ENCODE measurements at regions not wholly inside any gene's neighbourhood (a gene's known extent, or its start where the extent isn't known, plus 50 kb on each side); places are given as distances from the start of the nearest gene placed in this dataset.

GRCh38 chr6:138681627-138682026 is 91.9 kb upstream of the CCDC28A start:
- no peaks in the 10 kb centered on the region; a peak in 1 of 4 replicates for H3K36me3 ChIP-seq (ENCODE audit: control insufficient read depth in 2 of 2, insufficient read depth in 2 of 2, low read length in 1 of 2)
- ATAC-seq (no peak), DNase-seq (ENCODE audit: low read depth, low spot score) (no peak), FAIRE-seq (no peak)
- no peak overlapping the region for H2AFZ ChIP-seq (ENCODE audit: control insufficient read depth, low read depth, low read length)
- H3K9me3 ChIP-seq (replicated peaks; ENCODE audit: control insufficient read depth, insufficient read depth, low read length): no peaks in the 10 kb centered on the region
- H3K4me2 ChIP-seq (ENCODE audit: control insufficient read depth, insufficient read depth): no peak overlapping the region
- no peaks in the 10 kb centered on the region for H3K79me2 ChIP-seq (ENCODE audit: control insufficient read depth, insufficient read depth, low read length)
- no peak overlapping the region for H3K27ac ChIP-seq (ENCODE audit: control insufficient read depth, insufficient read depth)
- RAD21 ChIA-PET (ENCODE audit: unreplicated experiment): no interaction called here
- no peaks in the 10 kb centered on the region for H4K20me1 ChIP-seq (ENCODE audit: control insufficient read depth, insufficient read depth)
- no peak for TF ChIP-seq NFXL1 (IDR thresholded peaks at IDR 0.05; ENCODE audit: borderline replicate concordance)
- no peak for TF ChIP-seq LARP7 (IDR thresholded peaks at IDR 0.05)
- no peak for TF ChIP-seq IKZF1 (conservative IDR thresholded peaks at IDR 0.05)
- TF ChIP-seq ESRRA (IDR thresholded peaks at IDR 0.05; ENCODE audit: low read length): no peak
- TF ChIP-seq GATAD2B (conservative IDR thresholded peaks at IDR 0.05; ENCODE audit: low read depth): no peak
- TF ChIP-seq ZNF687 (IDR thresholded peaks at IDR 0.05): no peak
- no peak for TF ChIP-seq STAT1 (conservative IDR thresholded peaks at IDR 0.05)
- no peak for TF ChIP-seq CUX1 (IDR thresholded peaks at IDR 0.05; ENCODE audit: insufficient replicate concordance, low read depth, low read length)
- no peak for TF ChIP-seq SPI1 (IDR thresholded peaks at IDR 0.05; ENCODE audit: borderline replicate concordance, insufficient read depth, low read depth, low read length)
- TF ChIP-seq ZNF384 (IDR thresholded peaks at IDR 0.05; ENCODE audit: borderline replicate concordance, low read depth, low read length): no peak
- no peak for TF ChIP-seq BRCA1 (IDR thresholded peaks at IDR 0.05; ENCODE audit: low read depth, low read length)
- TF ChIP-seq SMC3 (IDR thresholded peaks at IDR 0.05; ENCODE audit: borderline replicate concordance, low read length): no peak
- TF ChIP-seq WRNIP1 (IDR thresholded peaks at IDR 0.05; ENCODE audit: borderline replicate concordance, low read depth, low read length): no peak
- TF ChIP-seq NRF1 (conservative IDR thresholded peaks at IDR 0.05; ENCODE audit: low read depth, low read length): no peak
- TF ChIP-seq RAD21 (IDR thresholded peaks at IDR 0.05; ENCODE audit: insufficient read depth, low read depth, low read length): no peak
- TF ChIP-seq PAX5 (IDR thresholded peaks at IDR 0.05; ENCODE audit: borderline replicate concordance, low read depth, low read length): no peak
- TF ChIP-seq RAD51 (IDR thresholded peaks at IDR 0.05): no peak
- in situ Hi-C loops (cut with MboI) (no loop called here), intact Hi-C loops (cut with micrococcal nuclease; ENCODE audit: unreplicated experiment) (no loop called here)
- SMC1A ChIA-PET (ENCODE audit: uncharacterized antibody, unreplicated experiment): interaction anchor here (1.1 kb wide), 1 partner anchor 10 kb away, joined by 4 read pairs; no protein-coding TSS in a partner anchor
- H3K9ac ChIP-seq (ENCODE audit: control insufficient read depth, insufficient read depth, low read length): no peak overlapping the region
- no peaks in the 10 kb centered on the region for H3K27me3 ChIP-seq (replicated peaks in 1 of 2; ENCODE audit: control insufficient read depth in 2 of 2, insufficient read depth in 2 of 2, low read length in 1 of 2)
- H3K4me3 ChIP-seq: no peak overlapping the region
- CTCF ChIA-PET: interaction anchor here (0.6 to 10.3 kb wide), 8 partner anchors 9 to 123 kb away, joined by 3 to 77 read pairs (median 4); no protein-coding TSS in a partner anchor
- 44% methylated on average over 2 of the region's 4 CpGs for WGBS (ENCODE audit: insufficient coverage, insufficient replicate concordance, low lambda C conversion rate, missing lambda C conversion rate)
- POLR2A ChIA-PET: interaction anchor here (0.7 kb wide), 1 partner anchor 9 kb away, joined by 5 read pairs; no protein-coding TSS in a partner anchor
- BruUV-seq (replicated peaks): no TSS peak
- no peaks in the 10 kb centered on the region for H3K4me1 ChIP-seq (ENCODE audit: control insufficient read depth, insufficient read depth, low read length)

Measured in GM12878 (cell line).